Right kidney (tissue), 1 donor: ENCODE measurements at regions not wholly inside any gene's neighbourhood (a gene's known extent, or its start where the extent isn't known, plus 50 kb on each side); places are given as distances from the start of the nearest gene placed in this dataset.

Source experiments
- DNase-seq: peaks from one replicate; pipeline ENCODE4 v3.0.0-alpha.2; 2016

DNA sequence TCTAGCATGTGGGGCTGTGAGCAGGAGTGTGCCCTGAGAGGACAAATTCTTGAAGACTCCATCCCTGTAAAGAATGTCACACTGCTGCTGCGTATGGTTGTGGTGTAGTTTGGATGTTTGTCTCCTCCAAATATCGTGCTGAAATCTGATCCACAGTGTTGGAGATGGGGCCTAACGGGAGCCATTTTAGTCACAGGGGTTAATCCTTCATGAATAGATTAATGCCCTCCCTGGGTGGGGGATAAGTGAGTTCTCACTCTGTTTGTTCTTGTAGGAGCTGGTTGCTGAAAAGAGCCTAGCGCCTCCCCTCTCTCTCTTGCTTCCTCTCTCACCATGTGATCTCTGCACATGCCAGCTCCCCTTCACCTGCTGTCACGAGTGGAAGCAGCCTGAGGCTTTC lies 94.5 kb upstream of the VASH1 start:
- no peak for DNase-seq

DNA sequence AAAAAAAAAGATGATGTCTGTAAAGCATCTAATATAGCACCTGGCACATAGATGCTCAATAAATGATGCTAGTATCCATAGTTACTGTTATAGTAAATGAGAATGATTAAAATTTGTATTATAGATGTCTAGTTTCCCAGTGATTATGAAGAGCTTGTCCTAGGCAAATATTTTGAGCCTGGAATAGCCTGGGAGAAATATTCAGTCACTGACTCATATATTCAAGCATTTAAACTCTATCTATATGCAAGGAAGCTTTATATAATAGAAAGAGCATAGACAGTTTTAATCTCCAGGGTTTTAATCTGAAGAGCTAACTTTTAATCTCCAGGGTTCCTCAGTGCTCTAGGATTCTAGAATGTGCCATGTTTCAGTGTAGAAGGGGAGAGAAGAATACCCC lies 91.5 kb upstream of the VASH1 start:
- no peak for DNase-seq

DNA sequence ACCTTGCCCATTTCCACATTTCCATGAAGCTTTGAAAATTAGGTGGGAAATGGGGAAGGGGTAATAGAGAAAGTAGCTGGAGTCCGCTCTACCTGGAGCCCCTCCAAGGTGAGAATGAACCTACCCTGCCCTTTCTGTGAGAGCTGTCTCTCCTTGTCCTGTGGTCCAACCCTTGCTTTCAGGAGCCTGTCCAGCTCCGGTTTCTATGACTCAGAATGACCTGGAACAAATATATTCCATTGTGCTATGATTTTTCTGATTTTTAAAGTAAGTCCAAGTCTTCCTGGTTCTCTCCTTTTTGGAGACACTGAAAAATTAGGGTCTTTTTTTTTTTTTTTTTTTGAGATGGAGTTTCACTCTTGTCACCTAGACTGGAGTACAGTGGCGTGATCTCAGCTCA lies 89.1 kb upstream of the VASH1 start:
- no peak for DNase-seq

DNA sequence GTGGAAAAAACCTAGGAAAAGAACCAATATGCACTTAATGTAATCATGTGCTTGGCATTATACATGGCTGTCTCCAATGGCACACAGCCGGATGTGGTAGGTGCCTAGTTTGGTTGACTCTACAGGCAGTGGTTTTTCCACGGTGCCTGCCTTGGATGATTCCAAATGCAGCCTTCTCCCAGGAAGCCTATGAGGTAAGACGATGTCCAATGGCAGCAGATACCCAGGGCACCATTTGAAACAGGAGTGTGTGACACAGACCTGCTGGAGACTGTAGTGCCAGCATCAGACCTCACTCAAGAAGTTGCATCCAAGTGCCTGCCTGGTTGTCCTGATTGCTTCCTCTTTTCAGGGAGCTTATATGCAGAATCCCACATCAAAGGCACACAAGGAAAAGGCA lies 88.0 kb upstream of the VASH1 start:
- no peak for DNase-seq

DNA sequence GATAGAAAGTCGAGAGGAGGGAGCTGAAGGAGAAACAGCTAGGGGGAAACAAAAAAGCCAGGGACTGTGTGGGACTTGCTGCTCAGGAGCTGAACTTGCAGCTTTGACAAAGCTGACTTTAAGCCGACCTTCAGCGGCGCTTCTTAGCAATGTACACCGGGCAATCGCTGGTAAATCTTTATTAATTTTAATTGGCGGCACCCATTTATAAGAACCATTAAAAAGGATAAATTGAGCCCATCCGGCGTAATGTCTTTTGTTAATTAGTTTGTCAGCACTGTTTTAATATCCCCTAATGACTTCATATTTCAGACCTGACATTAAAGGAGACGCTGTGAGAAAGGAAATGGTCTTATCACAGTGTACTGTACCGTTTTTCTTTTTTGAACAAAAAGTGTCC lies 86.2 kb upstream of the VASH1 start:
- no peak for DNase-seq

DNA sequence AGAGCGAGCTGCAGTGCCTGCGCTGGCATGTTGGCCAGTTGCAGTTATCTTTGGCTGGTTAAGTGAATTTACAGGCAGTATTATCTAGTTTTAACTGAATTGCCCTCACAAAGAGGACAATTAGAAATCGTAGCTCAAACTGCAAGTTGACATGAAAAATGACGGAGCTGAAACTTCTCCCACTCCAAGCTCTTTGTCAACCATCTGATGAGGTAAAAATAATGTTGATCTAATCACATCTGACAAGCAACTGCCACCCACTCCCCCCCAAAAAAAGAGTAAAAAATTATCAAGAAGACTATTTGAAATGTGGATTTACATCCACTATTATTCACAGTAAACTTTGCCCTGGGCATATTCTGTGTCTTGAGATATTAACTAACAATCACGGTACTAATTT lies 84.7 kb upstream of the VASH1 start:
- no peak for DNase-seq

DNA sequence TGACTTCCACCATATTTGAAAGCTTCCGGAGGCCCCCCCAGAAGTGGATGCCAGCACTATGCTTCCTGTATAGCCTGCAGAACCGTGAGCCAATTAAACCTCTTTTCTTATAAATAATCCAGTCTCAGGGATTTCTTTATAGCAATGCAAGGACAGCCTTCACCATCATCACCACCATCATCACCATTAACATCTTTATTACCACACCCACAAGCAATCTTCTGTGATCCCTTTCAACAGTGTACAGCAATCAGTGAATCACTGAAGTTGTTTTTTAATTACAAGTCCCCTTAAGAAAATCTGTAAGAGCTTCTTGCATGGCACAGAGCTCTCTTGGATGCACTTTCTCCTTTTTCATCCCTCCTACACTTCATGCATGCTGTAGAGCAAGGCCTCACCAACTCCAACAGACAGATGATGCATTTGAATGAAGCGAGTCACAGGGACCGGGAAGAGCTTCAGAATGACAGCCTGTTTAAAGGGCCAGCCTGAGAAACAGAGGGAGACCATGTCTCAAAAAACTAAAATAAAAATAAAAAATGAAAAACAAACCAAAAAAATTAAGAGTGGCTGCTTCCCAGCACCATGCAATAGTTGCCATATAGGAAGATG lies 83.6 kb upstream of the VASH1 start:
- no peak for DNase-seq

DNA sequence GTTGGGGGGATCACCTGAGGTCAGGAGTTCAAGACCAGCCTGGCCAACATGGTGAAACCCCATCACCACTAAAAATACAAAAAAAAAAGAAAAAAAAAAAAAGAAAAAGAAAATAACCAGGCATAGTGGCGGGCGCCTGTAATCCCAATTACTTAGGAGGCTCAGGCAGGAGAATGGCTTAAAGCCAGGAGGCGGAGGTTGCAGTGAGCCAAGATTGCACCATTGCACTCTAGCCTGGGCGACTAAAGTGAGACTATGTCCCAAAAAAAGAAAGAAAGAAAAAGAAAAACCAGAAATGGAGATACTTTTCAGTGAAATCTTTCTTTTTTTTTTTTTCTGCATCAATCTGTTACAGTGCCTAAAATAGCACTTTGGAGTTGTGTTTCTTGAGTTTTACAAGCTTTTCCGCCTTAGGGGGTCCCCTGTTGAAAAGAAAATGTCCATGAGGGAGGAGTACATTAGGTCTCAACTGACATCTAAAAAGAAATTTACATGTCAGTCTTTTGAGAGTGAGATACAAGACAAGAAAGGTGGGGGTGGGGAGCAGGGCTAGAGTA lies 82.9 kb upstream of the VASH1 start:
- no peak for DNase-seq

DNA sequence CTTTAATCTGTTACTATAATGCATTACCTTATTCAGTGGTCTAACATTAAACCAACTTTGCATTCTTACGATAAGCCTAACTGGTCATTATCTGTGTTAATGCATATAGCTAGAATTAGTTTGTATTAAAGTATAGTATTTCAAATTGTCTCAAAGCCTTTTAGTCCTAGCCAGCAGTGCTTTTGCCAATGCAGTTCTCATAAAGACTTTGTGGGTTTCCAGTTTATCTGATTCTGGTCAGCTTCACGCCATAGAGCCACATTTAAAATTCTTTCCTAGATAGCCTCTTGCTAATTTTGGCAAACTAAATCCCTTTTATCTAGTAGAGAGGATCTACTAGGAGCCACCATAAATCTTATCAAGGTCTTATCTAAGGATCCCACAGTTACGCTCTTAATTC lies 78.9 kb upstream of the VASH1 start:
- DNase-seq = no peak

DNA sequence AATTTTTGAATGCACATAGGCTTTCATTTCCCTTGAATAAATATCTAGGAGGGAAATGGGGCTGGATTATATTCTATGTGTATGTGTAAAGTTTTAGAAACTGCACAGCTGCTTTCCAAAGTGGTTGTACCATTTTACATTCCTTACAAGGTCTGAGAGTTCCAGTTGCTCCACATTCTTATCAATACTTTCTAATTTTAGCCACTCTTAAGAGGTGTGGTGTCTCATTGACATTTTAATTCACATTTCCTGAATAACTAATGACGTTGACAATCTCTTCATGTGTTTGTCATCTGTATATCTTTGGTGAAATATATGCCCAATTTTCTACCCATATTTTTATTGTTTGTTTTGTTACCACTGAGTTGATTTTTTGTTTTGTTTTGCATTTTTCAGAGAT lies 74.6 kb upstream of the VASH1 start:
- DNase-seq = no peak

DNA sequence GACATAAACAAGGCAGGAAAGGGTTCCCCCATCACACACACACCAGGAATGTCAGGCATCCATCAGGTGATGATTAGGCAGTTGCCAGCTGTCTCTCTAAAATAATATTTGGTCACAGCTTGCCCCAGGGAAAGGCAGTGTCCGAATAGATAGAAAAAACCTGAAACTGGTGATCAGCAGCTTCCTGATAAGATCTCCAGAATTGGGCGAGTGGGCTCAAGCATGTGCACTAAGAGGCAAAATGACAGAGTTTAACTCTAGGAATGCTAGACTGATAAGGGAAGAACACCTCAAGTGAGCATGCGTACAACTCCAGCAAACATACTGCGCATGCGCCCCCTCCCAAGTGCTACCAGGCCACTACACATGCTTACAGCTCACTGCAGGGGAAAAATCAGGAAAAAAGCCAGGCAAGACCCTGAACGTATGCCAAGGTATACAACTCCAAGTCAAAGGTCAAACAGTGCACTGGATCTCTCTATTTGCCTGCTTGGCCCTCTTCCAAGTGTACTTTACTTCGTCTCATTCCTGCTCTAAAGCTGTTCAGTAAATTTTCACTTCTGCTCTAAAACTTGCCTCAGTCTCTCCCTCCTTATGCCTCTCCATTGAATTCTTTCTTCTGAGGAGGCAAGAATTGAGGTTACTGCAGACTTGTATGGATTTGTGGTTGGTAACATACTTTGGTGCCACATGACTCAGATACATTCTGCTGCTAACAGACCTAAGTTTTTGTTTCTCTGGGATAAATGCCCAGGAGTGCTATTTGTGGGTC lies 73.5 kb upstream of the VASH1 start:
- DNase-seq = no peak

DNA sequence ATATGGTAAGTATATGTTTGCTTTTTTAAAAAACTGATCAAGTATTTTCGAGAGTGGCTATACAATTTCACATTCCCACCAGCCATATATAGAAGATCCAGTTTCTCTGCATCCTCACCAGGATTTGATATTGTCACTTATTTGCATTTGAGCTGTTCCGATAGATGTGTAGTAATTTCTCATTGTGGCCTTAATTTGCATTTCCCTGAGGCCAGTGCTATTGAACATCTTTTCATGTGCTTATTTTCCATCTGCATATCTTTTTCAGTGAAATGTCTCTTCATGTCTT lies 72.9 kb upstream of the VASH1 start:
- no peak for DNase-seq

DNA sequence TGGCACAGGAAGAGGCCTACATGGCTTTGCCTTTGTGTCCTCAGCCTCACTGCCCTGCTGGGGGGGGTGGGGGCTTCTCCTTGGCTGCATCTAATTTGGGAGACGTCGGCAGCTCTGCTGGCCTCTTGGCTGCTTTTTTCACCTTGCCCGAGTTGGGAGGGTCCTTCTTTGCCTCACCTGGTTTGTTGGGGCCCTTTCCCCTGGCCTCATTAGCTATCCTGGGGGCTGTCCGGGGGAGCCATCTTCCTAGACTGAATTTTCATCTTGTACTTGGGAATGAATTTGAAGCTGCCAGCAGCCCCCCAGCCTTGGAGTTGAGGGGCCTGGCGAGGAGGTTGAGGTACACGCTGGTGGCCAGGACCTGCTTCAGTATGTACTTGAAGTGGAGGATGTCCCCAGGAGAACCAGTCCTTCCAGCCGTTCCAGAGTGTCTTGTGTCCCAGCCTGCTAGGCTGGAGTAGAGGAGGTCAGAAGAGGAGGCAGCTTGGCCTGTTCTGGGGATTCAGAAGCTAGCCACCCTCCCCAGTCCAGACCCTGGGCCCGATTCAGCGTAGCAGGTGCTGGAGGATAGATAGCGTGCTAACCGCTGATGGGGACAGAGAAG lies 70.7 kb upstream of the VASH1 start:
- DNase-seq = no peak

DNA sequence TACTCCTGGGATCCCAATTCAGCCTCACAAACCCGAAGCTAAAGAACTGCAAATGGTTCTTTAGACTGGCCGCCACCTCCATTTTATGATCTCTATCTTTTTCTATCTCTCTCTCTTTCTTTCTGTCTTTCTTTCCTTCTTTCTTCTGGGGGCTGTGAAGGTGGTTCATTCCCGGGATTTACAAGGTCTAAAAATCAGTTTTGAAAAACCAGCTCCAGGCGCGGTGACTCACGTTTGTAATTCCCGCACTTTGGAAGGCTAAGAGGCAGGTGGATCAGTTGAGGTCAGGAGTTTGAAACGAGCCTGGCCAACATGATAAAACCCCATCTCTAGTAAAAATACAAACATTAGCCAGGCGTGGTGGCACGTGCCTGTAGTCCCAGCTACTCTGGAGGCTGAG lies 67.2 kb upstream of the VASH1 start:
- no peak for DNase-seq

DNA sequence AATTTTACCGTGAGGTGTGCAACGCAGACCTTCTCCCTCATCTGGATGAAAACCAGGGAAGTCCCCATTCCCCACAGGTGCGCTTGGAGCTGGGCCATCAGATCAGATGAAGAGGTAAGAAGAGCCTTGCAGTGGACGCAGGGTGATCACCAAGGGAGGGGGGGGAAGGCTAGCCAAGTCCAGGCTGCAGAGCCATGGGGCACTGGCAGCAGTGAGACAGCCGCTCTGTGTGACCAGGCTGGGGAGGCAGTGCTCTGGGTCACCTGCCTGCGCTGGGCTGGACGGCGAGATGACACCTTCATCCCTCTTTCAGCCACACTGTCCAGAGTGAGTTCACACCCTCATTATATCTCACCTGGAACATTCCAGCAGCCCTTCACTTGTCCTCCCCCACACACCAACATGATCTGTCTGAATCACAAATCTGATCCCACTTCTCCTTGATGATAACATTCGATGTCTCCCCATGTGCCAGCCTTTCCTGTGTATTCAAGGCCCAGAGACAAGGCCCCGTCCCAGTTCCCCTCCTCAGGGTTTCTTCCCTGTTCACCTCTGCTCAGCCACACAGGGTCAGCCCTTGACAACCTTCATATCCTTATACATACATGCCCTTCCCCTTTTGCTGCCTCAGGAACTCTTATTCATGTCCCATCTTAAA lies 65.9 kb upstream of the VASH1 start:
- no peak for DNase-seq

DNA sequence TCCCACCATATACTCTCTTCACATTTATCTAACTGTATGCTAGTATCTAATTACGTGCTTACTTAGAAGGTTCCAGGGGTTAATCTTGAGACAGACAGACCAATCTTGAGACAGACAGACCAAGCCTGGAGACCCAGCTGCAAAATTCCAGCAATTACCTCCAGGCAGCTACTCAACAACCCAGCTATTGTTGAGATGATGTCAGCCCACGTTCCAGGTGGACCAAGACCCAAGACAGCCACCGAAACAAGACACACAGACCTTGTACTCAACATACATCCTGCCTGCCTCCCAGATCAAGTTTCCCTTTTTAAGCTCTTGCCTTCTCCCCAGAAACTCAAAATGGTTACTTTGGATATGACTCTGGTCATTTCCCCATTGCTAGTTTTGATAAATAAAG lies 64.9 kb upstream of the VASH1 start:
- DNase-seq = no peak

DNA sequence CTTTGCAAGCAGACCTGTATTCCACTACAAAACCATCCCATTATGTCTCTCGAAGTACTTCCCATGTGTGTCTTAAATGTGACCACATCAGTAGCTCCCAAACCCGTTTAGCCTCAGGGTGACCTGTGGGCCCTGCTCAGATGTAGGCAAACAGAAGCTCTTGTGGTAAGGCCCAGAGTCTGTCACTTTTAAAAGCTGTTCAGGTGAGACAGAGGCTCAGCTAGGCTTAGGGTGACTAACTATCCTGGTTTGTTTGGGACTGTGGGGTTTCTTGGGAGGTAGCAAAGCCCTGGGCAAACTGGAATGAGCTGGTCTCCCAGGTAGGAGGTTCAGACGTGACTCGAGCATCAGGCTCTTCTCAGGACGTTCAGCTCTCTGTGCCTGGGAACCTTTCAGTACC lies 64.5 kb upstream of the VASH1 start:
- DNase-seq = no peak

DNA sequence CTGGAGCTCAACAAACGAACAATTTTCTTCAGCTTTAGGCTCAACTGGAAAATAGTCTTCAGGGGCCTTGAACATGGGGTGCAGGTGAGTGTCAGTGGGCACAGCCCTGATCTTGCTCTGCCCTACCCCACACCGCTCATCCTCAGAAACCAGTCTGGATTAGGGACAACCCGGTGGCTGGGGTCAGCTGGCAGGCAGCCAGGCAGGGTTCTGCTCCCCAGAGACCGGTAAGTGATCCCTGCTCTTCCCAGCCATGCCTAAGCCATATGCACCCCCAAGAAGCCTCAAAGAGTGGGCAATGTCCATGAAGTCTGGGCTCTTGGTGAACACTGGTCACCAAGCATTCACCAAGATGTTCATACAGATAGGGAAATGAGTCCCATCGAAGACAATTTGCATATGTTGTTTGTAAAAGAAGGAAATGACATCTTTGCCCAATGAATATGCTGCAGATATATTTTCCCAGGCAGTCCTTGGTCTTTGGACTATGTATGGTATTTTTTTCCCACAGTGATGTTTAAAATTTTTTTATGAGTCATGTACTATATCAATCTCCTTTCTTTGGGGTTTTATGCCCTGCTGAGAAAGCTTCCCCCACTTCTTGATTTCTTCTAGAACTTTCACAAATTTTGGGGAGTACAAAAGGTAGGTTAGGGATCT lies 63.9 kb upstream of the VASH1 start:
- no peak for DNase-seq

DNA sequence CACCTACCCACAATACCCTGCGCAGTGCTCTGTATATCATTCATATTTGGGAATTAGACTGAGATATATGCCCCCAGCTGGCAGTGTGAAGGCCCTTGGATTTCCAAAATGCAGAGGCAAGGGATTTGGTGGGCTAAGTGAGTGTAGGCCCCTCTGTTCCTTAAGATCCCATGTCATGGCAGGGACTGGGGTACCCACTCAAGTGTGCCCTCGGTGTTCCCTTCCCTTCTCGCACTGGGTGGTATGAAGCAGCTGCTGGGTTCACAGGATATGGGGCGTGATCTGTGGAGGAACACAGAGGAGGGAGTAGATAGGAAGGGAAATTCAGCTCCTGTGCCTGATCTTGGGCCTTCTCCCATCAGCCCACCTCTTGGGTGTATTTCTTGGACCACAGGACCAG lies 63.1 kb upstream of the VASH1 start:
- DNase-seq = no peak

DNA sequence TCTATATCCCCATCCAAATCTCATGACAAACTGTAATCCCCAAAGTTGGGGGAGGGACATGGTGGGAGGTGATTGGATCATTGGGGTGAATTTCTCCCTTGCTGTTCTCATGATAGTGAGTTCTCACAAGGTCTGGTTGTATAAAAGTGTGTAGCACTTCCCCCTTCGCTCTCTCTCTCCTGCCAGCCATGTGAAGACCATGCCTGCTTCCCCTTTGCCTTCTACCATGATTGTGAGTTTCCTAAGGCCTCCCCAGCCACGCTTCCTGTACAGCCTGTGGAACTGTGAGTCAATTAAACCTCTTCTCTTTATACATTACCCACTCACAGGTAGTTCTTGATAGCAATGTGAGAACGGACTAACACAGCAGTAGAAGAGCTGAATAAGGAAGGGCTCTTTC lies 62.6 kb upstream of the VASH1 start:
- no peak for DNase-seq

DNA sequence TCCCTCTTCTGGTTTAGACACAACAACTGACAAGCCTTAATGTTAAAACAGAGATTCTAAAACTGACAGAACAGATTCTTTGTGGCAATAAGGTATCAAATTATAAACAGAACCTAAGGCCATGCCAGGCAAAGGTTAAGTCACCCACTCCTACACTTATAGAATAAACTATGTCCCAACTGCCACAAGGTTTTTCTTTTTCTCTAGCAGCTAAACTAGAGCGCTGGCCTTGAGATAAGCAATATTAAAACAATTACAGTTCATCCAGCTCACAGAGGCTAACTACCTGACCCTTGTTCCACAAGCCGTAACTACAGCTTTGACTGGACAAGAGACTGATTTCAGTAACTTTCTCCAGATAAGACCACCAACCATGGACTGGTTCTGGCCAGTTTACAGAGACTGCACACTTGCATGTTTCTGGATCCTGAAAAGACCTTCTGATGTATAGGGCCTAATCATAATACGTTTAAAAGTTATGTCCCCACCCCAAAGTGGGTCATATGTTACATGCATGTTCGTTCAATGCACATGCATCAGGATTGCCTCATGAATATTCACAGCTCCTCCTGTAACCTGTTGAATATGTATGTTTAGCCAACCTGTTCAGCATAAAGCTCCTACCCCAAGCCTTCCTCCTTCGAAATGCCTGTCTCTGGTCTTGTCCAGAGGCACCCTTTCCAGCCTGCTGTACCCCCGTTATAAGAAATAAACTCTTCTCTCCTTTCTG lies 61.9 kb upstream of the VASH1 start:
- DNase-seq = no peak

DNA sequence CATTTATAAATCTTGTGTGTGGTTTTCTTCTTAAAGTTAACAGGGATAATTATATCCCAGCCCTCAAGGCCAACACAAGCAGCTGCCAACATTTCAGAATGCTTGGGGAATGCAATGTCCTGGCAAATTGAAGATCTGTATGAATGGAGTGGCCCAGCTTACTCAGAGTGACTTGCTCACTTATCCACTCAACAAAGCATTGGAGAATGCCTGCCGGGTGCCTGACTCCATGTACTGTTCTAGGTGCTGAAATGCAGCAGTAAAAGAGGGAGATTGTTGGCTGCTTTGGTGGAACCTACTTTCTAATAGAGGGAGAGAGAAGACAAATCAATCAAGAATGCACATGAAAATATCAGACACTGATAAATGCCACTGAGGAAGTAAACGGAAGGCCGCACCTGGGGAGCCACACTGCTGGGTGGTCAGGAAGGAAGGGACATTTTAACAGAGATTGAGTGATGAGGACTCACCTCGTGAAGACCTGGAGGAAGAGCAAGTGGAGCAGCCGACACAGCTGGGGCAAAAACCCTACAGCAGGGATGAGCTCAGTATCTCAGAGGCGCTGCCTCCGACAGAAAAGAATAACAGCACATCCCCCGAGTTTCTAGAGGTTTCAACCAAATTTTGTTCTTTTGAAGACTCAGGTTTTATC lies 61.2 kb upstream of the VASH1 start:
- no peak for DNase-seq
